ENCODE measurements at regions not wholly inside any gene's neighbourhood (a gene's known extent, or its start where the extent isn't known, plus 50 kb on each side); places are given as distances from the start of the nearest gene placed in this dataset.

GRCh38 chr5:162434281-162434680 lies 366.7 kb downstream of the GABRG2 start:
- TF ChIP-seq CTCF (IDR thresholded peaks at IDR 0.05), result no peak
- TF ChIP-seq POLR2AphosphoS5 (IDR thresholded peaks at IDR 0.05; ENCODE audit: low read depth, low read length), result no peak
- TF ChIP-seq REST (IDR thresholded peaks at IDR 0.05; ENCODE audit: insufficient read depth in 1 of 2, low read depth in 2 of 2, low read length in 1 of 2), result no peak
- no peak for TF ChIP-seq TCF7L2 (IDR thresholded peaks at IDR 0.05; ENCODE audit: low read depth, low read length)
- no peak for TF ChIP-seq SIN3A (IDR thresholded peaks at IDR 0.05; ENCODE audit: borderline replicate concordance, insufficient read depth, low read depth, low read length)

Data from Panc1 (cell line).